Esophagus muscularis mucosa (tissue), 3 donors: ENCODE measurements at regions not wholly inside any gene's neighbourhood (a gene's known extent, or its start where the extent isn't known, plus 50 kb on each side); places are given as distances from the start of the nearest gene placed in this dataset.

Source experiments
- CTCF ChIP-seq, 3 experiments: fragments of 200-600 bp in 2 of 3; fragments of 450-650 bp in 1 of 3; sonication (generic) in 2 of 3; IDR thresholded peaks; one replicate each; pipeline ENCODE4 v1.5.1; 2017 to 2019; ENCODE audit warnings: antibody characterized with exemption in 3 of 3, mild to moderate bottlenecking in 2 of 3, moderate library complexity in 1 of 3
- POLR2AphosphoS5 ChIP-seq, 2 donors: sonication (generic); formaldehyde crosslinking; IDR thresholded peaks; one replicate each; pipeline ENCODE4 v1.6.1; 2017; ENCODE audit warnings: antibody characterized with exemption in 2 of 2

GRCh38 chr3:102295756-102296155 lies 139.1 kb upstream of the ZPLD1 start:
- TF ChIP-seq CTCF (IDR thresholded peaks at IDR 0.05) (no peak), POLR2AphosphoS5 (IDR thresholded peaks at IDR 0.05) (no peak)
